Activated CD4-positive, alpha-beta T cell treated with anti-CD3 and anti-CD28 coated beads, Interleukin-2, amount 10 ng/mL, durations not matched to agents 24 days and 14 days (primary cell): ENCODE measurements at regions not wholly inside any gene's neighbourhood (a gene's known extent, or its start where the extent isn't known, plus 50 kb on each side); places are given as distances from the start of the nearest gene placed in this dataset.
"Not testable (repeated sequence)": the region's sequence is repeated elsewhere in the genome, so short reads cannot be mapped to it uniquely, and the experiment has no call there.

Source experiments
- DNase-seq: peaks from one replicate; pipeline ENCODE4 v3.0.0; 2022
- H3K27ac Mint-ChIP-seq: one replicate; pipeline ENCODE4 v1.8.0; 2022; ENCODE audit warnings: mild to moderate bottlenecking, mixed read lengths
- H3K27me3 Mint-ChIP-seq: one replicate; pipeline ENCODE4 v1.8.0; 2022; ENCODE audit warnings: mixed read lengths
- H3K36me3 Mint-ChIP-seq: one replicate; pipeline ENCODE4 v1.8.0; 2022; ENCODE audit warnings: low read depth, mild to moderate bottlenecking, mixed read lengths
- H3K4me1 Mint-ChIP-seq: one replicate; pipeline ENCODE4 v1.8.0; 2021; ENCODE audit warnings: mixed read lengths
- H3K4me3 Mint-ChIP-seq: one replicate; pipeline ENCODE4 v1.8.0; 2022; ENCODE audit warnings: mild to moderate bottlenecking, moderate library complexity, mixed read lengths
- H3K9me3 Mint-ChIP-seq: one replicate; pipeline ENCODE4 v1.8.0; 2021; ENCODE audit warnings: mixed read lengths
- intact Hi-C: fragments of 100-400 bp; cut with micrococcal nuclease; formaldehyde crosslinking; loops from one replicate; pipeline ENCODE4 v1.15.1; 2023

DNA sequence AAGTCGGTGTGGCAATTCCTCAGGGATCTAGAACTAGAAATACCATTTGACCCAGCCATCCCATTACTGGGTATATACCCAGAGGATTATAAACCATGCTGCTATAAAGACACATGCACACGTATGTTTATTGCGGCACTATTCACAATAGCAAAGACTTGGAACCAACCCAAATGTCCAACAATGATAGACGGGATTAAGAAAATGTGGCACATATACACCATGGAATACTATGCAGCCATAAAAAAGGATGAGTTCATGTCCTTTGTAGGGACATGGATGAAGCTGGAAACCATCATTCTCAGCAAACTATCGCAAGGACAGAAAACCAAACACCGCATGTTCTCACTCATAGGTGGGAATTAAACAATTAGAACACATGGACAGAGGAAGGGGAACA, 80.6 kb upstream of the ST3GAL5 start:
- peaks cover 16% of the 10 kb centered on the region for H3K27me3 Mint-ChIP-seq

DNA sequence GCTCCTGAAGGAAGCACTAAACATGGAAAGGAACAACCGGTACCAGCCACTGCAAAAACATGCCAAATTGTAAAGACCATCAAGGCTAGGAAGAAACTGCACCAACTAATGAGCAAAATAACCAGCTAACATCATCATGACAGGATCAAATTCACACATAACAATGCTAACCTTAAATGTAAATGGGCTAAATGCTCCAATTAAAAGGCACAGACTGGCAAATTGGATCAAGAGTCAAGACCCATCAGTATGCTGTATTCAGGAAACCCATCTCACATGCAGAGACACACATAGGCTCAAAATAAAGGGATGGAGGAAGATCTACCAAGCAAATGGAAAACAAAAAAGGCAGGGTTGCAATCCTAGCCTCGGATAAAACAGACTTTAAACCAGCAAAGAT, 77.0 kb upstream of the ST3GAL5 start:
- intact Hi-C loops, H3K27ac Mint-ChIP-seq, H3K27me3 Mint-ChIP-seq, DNase-seq, H3K4me3 Mint-ChIP-seq: not testable (repeated sequence)
- peaks cover 14% of the 10 kb centered on the region for H3K4me1 Mint-ChIP-seq
- peaks cover 14% of the 10 kb centered on the region for H3K9me3 Mint-ChIP-seq
- H3K36me3 Mint-ChIP-seq: peaks cover 12% of the 10 kb centered on the region

More for the DNA sequence above, 80.6 kb upstream of the ST3GAL5 start:
- H3K4me3 Mint-ChIP-seq, DNase-seq, H3K36me3 Mint-ChIP-seq, H3K27ac Mint-ChIP-seq, intact Hi-C loops, H3K4me1 Mint-ChIP-seq: not testable (repeated sequence)
- peaks cover 25% of the 10 kb centered on the region for H3K9me3 Mint-ChIP-seq

DNA sequence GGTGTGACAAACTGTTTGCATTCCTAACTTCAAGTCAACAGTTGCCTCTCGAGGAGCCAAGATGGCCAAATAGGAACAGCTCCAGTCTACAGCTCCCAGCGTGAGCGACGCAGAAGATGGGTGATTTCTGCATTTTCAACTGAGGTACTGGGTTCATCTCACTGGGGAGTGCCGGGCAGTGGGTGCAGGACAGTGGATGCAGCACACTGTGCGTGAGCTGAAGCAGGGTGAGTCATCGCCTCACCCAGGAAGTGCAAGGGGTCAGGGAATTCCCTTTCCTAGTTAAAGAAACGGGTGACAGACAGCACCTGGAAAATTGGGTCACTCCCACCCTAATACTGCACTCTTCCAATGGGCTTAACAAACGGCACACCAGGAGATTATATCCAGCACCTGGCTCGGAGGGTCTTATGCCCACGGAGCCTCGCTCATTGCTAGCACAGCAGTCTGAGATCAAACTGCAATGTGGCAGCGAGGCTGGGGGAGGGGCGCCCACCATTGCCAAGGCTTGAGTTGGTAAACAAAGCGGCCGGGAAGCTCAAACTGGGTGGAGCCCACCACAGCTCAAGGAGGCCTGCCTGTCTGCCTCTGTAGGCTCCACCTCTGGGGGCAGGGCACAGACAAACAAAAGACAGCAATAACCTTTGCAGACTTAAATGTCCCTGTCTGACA, 75.1 kb upstream of the ST3GAL5 start:
- H3K27me3 Mint-ChIP-seq, H3K4me3 Mint-ChIP-seq, DNase-seq, intact Hi-C loops, H3K27ac Mint-ChIP-seq: not testable (repeated sequence)
- Mint-ChIP-seq H3K9me3 (peaks cover 12% of the 10 kb centered on the region), H3K36me3 (peaks cover 12% of the 10 kb centered on the region), H3K4me1 (peaks cover 14% of the 10 kb centered on the region)

DNA sequence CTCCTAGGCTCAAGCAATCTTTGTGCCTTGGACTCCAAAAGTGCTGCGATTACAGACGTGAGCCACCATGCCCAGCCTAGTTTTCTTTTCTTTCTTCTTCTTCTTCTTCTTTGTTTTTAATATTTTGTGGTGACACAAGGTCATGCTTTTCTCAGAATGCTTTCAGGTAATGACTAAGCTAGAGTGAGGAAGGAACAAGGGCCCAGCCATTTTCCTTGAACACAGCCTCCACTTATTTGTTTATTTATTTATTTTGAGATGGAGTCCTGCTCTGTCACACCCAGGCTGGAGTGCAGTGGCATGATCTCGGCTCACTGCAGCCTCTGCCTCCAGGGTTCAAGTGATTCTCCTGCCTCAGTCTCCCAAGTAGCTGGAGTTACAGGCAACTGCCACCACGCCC, 74.3 kb upstream of the ST3GAL5 start:
- H3K27ac Mint-ChIP-seq: no peak overlapping the region
- peaks cover 18% of the 10 kb centered on the region for H3K4me1 Mint-ChIP-seq
- H3K9me3 Mint-ChIP-seq: peaks cover 12% of the 10 kb centered on the region
- intact Hi-C loops: no loop called here
- peaks cover 12% of the 10 kb centered on the region for H3K36me3 Mint-ChIP-seq
- peaks cover 9% of the 10 kb centered on the region for H3K27me3 Mint-ChIP-seq
- DNase-seq: no peak
- peak overlapping the region; percentile 20 for H3K4me3 Mint-ChIP-seq

DNA sequence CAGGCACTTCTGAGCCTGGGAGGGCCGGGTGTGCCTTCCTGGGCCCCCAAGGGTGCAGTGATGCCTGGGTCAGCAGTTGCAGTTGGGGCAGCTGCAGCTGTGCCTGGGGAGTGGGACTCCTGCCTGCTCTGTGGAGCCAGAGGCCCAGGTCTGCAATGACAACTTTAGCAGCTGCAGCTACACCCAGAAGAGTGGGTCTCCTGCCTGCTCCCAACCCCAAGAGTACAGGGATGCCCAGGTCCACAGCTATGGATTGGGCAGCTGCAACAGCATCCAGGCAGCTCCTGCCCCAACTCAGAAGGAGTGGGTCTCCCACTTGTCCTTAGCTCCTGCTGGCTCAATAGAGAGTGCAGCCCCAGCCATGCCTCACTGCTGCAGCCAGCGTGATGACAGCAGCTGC, 73.0 kb upstream of the ST3GAL5 start:
- Mint-ChIP-seq H3K27me3 (peaks cover 7% of the 10 kb centered on the region), H3K9me3 (peaks cover 10% of the 10 kb centered on the region), H3K36me3 (peaks cover 12% of the 10 kb centered on the region), H3K27ac (no peak overlapping the region), H3K4me3 (no peak overlapping the region), H3K4me1 (peaks cover 20% of the 10 kb centered on the region)
- DNase-seq: no peak
- intact Hi-C loops: no loop called here

DNA sequence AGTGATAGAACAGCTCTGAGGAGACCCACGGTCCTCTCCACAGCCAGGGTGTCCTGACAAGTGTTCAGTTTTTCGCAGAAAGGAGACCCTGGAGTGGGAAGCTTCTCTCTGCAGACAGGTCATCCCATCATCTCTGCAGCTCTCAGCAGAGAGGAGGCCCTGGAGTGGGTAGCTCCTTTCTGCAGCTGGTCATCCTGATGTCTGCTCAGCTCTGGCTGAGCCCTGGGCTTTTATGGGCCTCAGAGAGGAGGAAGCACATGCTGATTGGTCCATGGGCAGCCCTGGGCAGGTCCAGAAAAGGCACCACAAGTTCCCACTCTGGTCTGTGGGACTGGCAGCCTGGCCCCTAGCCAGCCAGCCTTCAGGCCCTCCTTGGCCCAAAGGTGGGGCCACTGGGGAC, 72.3 kb upstream of the ST3GAL5 start:
- intact Hi-C loops: no loop called here
- H3K4me1 Mint-ChIP-seq: peaks cover 25% of the 10 kb centered on the region
- H3K27me3 Mint-ChIP-seq: peaks cover 7% of the 10 kb centered on the region
- H3K27ac Mint-ChIP-seq: no peak overlapping the region
- DNase-seq: no peak
- H3K4me3 Mint-ChIP-seq: no peak overlapping the region
- H3K36me3 Mint-ChIP-seq: peaks cover 12% of the 10 kb centered on the region
- peaks cover 12% of the 10 kb centered on the region for H3K9me3 Mint-ChIP-seq

DNA sequence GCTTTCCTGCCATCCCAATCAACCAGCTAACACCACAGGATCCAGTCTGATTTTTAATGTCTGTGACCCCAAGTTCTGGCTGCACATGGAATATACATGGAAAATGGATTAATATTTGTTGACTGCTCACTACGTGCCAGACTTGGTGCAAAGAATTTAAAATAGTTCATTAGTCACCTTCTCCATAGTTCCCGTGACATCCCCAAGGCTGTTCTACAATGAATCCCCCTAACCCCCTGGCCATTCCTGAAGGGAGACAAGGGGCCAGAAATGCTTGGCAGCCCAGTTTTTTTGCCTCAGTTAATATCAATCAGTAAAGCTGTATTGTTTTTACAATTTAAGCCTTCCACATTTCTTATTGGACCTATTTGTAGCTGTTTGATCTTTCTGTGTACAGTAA, 71.0 kb upstream of the ST3GAL5 start:
- Mint-ChIP-seq H3K4me3 (no peak overlapping the region), H3K27me3 (peaks cover 3% of the 10 kb centered on the region), H3K36me3 (peaks cover 8% of the 10 kb centered on the region), H3K27ac (no peak overlapping the region), H3K9me3 (peaks cover 9% of the 10 kb centered on the region), H3K4me1 (peaks cover 26% of the 10 kb centered on the region)
- intact Hi-C loops: no loop called here
- DNase-seq: no peak

DNA sequence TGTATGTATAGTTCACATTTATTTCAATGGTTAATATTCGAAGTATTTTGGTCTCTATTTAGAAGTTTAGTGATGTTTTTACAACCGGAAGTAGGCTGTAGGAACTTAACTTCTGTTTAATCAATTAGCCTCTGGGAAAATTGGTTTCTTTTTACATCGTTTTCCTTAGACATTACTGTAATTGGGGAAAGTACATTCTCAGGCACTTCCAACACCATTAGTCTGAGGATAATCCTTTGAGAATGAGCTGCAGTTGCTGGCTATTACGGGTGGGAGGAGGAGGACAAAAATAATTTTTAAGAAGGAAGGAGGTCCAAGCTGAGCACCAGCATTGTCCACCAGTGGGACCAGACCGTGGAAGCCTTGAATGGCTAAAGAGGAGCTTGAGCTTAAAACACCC, 70.4 kb upstream of the ST3GAL5 start:
- H3K27me3 Mint-ChIP-seq: peaks cover 3% of the 10 kb centered on the region
- peaks cover 26% of the 10 kb centered on the region for H3K4me1 Mint-ChIP-seq
- H3K9me3 Mint-ChIP-seq: peaks cover 9% of the 10 kb centered on the region
- H3K27ac Mint-ChIP-seq: no peak overlapping the region
- intact Hi-C loops: no loop called here
- peaks cover 7% of the 10 kb centered on the region for H3K36me3 Mint-ChIP-seq
- no peak for DNase-seq
- no peak overlapping the region for H3K4me3 Mint-ChIP-seq

DNA sequence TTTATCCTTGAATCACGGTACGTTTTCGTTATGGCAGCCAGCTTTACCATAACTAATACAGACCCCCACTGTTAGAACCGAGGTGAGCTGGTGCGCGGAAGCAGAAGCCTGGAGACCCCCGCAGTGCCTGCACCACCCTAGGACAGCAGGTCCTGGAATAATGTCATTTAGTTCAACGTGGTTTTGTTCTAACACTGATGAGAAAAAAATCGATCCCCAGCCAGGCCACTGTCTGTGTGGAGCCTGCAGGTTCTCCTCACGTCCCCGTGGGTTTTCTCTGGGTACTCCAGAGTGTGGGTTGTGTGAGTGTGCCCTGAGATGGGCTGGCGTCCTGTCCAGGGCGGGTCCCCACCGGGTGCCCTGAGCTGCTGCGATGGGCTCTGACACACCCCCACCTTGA, 69.9 kb upstream of the ST3GAL5 start:
- Mint-ChIP-seq H3K4me1 (peaks cover 24% of the 10 kb centered on the region), H3K27me3 (peaks cover 3% of the 10 kb centered on the region), H3K9me3 (peaks cover 9% of the 10 kb centered on the region), H3K27ac (no peak overlapping the region), H3K4me3 (no peak overlapping the region), H3K36me3 (peaks cover 7% of the 10 kb centered on the region)
- intact Hi-C loops: no loop called here
- DNase-seq: peak; percentile 53

DNA sequence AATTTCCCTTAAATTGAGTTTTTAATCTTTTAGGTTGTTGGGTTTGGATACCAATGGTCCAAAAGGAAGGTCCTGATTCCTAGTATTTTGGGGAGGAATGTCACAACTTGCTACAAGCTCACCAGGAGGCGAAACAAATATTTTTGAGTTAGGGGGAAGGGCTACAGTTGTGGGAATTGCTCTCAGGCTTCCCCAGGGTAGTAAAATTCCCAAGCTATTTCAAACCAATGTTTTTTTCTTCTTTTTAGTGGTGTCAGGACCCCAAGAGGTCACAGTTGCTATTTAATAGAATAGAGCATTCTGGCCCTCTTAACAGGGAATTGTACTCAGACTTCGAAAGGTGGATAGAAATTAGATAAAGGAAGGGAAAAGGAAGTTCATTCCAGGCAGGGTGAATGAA, 68.5 kb upstream of the ST3GAL5 start:
- Mint-ChIP-seq H3K4me3 (no peak overlapping the region), H3K27me3 (peaks cover 3% of the 10 kb centered on the region), H3K4me1 (peaks cover 16% of the 10 kb centered on the region), H3K27ac (no peak overlapping the region), H3K9me3 (peaks cover 4% of the 10 kb centered on the region), H3K36me3 (no peaks in the 10 kb centered on the region)
- intact Hi-C loops: no loop called here
- DNase-seq: peak; percentile 15

DNA sequence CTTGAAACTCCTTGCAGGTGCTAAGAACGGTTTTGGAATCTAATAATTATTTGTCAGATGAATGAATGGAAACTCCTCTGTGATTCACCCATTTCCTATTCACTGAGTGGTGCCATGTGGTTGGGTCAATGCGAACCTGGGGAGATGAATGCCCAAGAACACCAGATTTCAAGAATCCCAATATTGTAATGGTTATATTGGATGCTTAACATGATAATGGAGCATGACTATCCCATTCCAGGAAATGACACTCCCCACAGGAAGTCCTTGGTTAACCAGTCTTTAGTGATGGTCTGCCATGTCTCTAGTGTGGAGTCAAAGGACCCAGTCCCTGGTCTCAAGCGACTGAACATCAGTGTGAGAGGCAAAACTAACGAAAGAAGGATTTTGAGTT, 67.9 kb upstream of the ST3GAL5 start:
- Mint-ChIP-seq H3K27me3 (peaks cover 6% of the 10 kb centered on the region), H3K36me3 (no peaks in the 10 kb centered on the region), H3K27ac (no peak overlapping the region), H3K4me3 (no peak overlapping the region), H3K4me1 (peaks cover 16% of the 10 kb centered on the region), H3K9me3 (peaks cover 4% of the 10 kb centered on the region)
- peak; percentile 51 for DNase-seq
- intact Hi-C loops: no loop called here

DNA sequence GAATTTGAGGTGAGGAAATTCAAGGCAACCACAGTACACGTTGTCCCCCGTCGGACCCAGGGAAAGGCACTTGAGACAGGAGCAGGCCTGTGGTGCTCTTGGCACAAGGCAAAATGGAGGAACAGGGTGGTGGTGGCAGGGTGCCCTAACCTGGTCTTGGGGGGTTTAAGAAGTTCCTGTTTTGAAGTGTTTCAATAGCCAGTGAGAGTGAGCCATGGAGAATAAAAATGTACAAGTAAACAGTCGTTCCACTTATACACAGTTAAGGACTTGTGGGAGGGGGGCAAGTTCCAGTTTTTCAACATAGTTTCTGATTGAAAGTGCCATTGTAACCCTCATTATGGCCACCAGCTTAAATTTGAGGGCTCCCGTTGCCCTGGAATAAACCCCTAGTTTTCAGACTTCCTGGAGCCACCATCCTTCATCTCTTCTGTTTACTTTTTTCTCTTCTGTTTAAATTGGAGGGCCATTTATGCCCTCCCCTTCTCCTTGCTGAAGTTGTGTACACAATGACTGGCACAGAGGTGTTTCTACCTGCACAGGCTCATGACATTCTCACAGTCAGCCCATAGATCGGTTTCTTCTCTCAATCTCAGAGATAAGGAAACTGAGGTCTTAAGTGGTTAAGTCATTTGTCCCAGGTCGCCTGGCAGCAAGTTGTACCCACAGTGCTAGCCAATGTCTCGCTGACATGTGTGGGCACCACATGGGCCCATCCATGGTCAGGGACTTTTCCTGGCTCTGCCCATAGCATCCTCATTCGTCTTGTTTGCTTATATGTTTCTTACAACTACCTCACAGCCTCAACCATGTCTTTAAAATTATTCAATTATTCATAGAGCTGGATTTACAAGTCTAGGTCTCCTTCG, 66.0 kb upstream of the ST3GAL5 start:
- Mint-ChIP-seq H3K9me3 (peaks cover 4% of the 10 kb centered on the region), H3K27ac (no peak overlapping the region), H3K4me1 (peaks cover 16% of the 10 kb centered on the region), H3K36me3 (no peaks in the 10 kb centered on the region), H3K27me3 (peaks cover 6% of the 10 kb centered on the region), H3K4me3 (no peak overlapping the region)
- intact Hi-C loops: no loop called here
- DNase-seq: peak; percentile 50

DNA sequence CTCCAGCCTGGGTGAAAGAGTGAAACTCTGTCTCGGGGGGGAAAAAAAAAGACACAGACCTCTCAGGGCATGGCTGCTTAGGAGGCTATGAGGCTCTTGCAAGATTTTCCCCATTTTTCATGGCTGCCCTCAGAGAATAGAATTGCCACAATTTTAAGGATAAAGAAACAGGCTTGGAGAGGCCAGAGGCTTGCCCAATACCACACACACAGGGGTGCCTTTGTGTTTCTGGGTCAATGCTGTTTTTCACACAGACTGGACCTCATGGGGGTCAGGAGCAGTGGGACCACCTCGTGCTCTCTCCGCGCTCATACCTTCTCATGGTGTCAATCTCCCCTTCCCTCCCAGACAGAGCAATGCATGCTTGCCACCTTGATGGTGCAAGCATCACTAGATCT, 65.4 kb upstream of the ST3GAL5 start:
- intact Hi-C loops: no loop called here
- Mint-ChIP-seq H3K27me3 (peaks cover 6% of the 10 kb centered on the region), H3K9me3 (peaks cover 4% of the 10 kb centered on the region), H3K4me1 (peaks cover 16% of the 10 kb centered on the region), H3K4me3 (no peak overlapping the region), H3K36me3 (no peaks in the 10 kb centered on the region), H3K27ac (no peak overlapping the region)
- DNase-seq: peak; percentile 41

DNA sequence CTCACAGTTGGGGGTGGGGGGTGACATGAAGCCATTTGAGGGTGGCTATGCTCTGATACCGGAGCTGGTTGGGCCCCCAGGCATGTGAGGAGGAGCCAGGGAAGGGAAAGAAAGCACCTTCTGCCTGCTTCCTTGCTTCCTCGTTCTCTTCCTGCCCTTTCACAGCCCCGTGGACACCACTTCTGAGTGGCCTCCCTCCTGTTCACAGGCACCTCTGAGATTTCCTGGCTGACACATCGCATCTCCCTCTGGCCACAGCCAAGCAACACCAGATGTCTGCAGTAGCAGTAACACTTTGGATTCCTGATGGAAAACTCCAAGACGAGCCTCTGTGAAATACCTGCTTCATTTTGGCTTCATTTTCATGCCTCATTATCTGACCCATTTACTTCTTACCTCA, 64.7 kb upstream of the ST3GAL5 start:
- no peak for DNase-seq
- Mint-ChIP-seq H3K4me1 (peaks cover 15% of the 10 kb centered on the region), H3K27ac (no peak overlapping the region), H3K4me3 (no peak overlapping the region), H3K36me3 (no peaks in the 10 kb centered on the region), H3K27me3 (peaks cover 6% of the 10 kb centered on the region), H3K9me3 (peaks cover 5% of the 10 kb centered on the region)
- intact Hi-C loops: no loop called here
